A673 (cell line): ENCODE measurements at regions not wholly inside any gene's neighbourhood (a gene's known extent, or its start where the extent isn't known, plus 50 kb on each side); places are given as distances from the start of the nearest gene placed in this dataset.

ENCODE experiments used
- BruUV-seq: library from RNA; stranded (reverse); fragments of 400-500 nt; replicated peaks from 2 replicates; lab custom pipeline; 2021; lab: Mats Ljungman, UMichigan
- CTCF ChIA-PET: fragments of 300-600 bp; sonication (Branson Sonifier 250); formaldehyde crosslinking; loops from one replicate; lab custom pipeline; 2022; ENCODE audit warnings: antibody characterized with exemption; lab: Charles Lee
- POLR2A ChIA-PET: fragments of 300-600 bp; sonication (Branson Sonifier 250); formaldehyde crosslinking; loops from one replicate; lab custom pipeline; 2022; ENCODE audit warnings: antibody characterized with exemption; ENCODE audit not compliant: low non-redundant PET; lab: Charles Lee
- DNase-seq: peaks from one replicate; pipeline ENCODE4 v3.0.0-alpha.2; 2015; ENCODE audit warnings: low spot score
- H3K27ac ChIP-seq: fragments of 200-600 bp; sonication (generic); 2 replicates; pipeline ENCODE4 v1.5.1; 2016; ENCODE audit warnings: mixed run types, low read depth, mild to moderate bottlenecking, mixed read lengths, antibody characterized with exemption, low read length; ENCODE audit not compliant: poor library complexity, severe bottlenecking
- H3K27me3 ChIP-seq: fragments of 200-600 bp; sonication (generic); replicated peaks from 2 replicates; pipeline ENCODE4 v1.6.1; 2017; ENCODE audit warnings: mixed run types, low read depth, mild to moderate bottlenecking, mixed read lengths, antibody characterized with exemption, low read length; ENCODE audit not compliant: insufficient read depth, poor library complexity
- H3K36me3 ChIP-seq: fragments of 200-600 bp; sonication (generic); 2 replicates; pipeline ENCODE4 v1.6.1; 2016; ENCODE audit warnings: mixed run types, mild to moderate bottlenecking, mixed read lengths, antibody characterized with exemption, low read length; ENCODE audit not compliant: insufficient read depth, poor library complexity, severe bottlenecking
- H3K4me1 ChIP-seq: fragments of 200-600 bp; sonication (generic); 2 replicates; pipeline ENCODE4 v1.6.1; 2017; ENCODE audit warnings: mixed run types, mild to moderate bottlenecking, mixed read lengths, antibody characterized with exemption, low read length; ENCODE audit not compliant: insufficient read depth, poor library complexity, severe bottlenecking
- H3K4me3 ChIP-seq: fragments of 200-600 bp; sonication (generic); 2 replicates; pipeline ENCODE4 v1.5.1; 2016; ENCODE audit warnings: low read depth, mixed run types, mild to moderate bottlenecking, mixed read lengths, low read length; ENCODE audit not compliant: poor library complexity, severe bottlenecking
- H3K9me3 ChIP-seq: fragments of 200-600 bp; sonication (generic); 2 replicates; pipeline ENCODE4 v1.6.1; 2016; ENCODE audit warnings: mixed run types, low read depth, mild to moderate bottlenecking, mixed read lengths, antibody characterized with exemption, low read length; ENCODE audit not compliant: poor library complexity, severe bottlenecking
- CTCF ChIP-seq: fragments of 300-800, 200-600 bp; sonication (generic); conservative IDR thresholded peaks from 2 replicates; pipeline ENCODE4 v1.5.1; 2017; ENCODE audit warnings: low read depth, mild to moderate bottlenecking, antibody characterized with exemption, low read length, moderate library complexity, mixed read lengths
- EZH2 ChIP-seq: fragments of 200-600 bp; sonication (generic); IDR thresholded peaks from 2 replicates; pipeline ENCODE4 v1.6.1; 2017; ENCODE audit warnings: borderline replicate concordance, low read depth, mild to moderate bottlenecking, mixed read lengths, antibody characterized with exemption, low read length; ENCODE audit not compliant: poor library complexity, severe bottlenecking
- intact Hi-C: fragments of 100-400 bp; cut with micrococcal nuclease; formaldehyde crosslinking; loops from one replicate; pipeline ENCODE4 v1.10.0; 2022; ENCODE audit not compliant: unreplicated experiment

GRCh38 chr16:49051576-49051975 is 230.1 kb downstream of the CBLN1 start:
- H3K27ac ChIP-seq, result no peak overlapping the region
- no peaks in the 10 kb centered on the region for H3K36me3 ChIP-seq
- ChIA-PET POLR2A (no interaction called here), CTCF (no interaction called here)
- TF ChIP-seq CTCF, result no peak
- TF ChIP-seq EZH2, result no peak
- H3K4me3 ChIP-seq, result no peak overlapping the region
- intact Hi-C loops, result no loop called here
- H3K27me3 ChIP-seq, result peaks cover 4% of the 10 kb centered on the region
- H3K4me1 ChIP-seq, result no peaks in the 10 kb centered on the region
- H3K9me3 ChIP-seq, result no peaks in the 10 kb centered on the region
- no peak for DNase-seq
- BruUV-seq, result no TSS peak

- peaks cover 4% of the 10 kb centered on the region for H3K27me3 ChIP-seq
- no peak overlapping the region for H3K4me3 ChIP-seq
- no peaks in the 10 kb centered on the region for H3K9me3 ChIP-seq
- DNase-seq, result no peak
- H3K36me3 ChIP-seq, result no peaks in the 10 kb centered on the region
- no peaks in the 10 kb centered on the region for H3K4me1 ChIP-seq
- ChIA-PET POLR2A (no interaction called here), CTCF (no interaction called here)
- no TSS peak for BruUV-seq
- intact Hi-C loops, result no loop called here
- TF ChIP-seq CTCF, result no peak
- no peak overlapping the region for H3K27ac ChIP-seq
These were observed 231.0 kb downstream of the CBLN1 start for GRCh38 chr16:49050607-49051006.

GRCh38 chr16:49049644-49050043 is 232.0 kb downstream of the CBLN1 start:
- Histone ChIP-seq H3K36me3 (no peaks in the 10 kb centered on the region), H3K27ac (no peak overlapping the region), H3K4me3 (no peak overlapping the region), H3K27me3 (peaks cover 4% of the 10 kb centered on the region), H3K9me3 (no peaks in the 10 kb centered on the region), H3K4me1 (no peaks in the 10 kb centered on the region)
- no peak for TF ChIP-seq EZH2
- TF ChIP-seq CTCF, result no peak
- CTCF ChIA-PET, result no interaction called here
- no TSS peak for BruUV-seq
- intact Hi-C loops, result no loop called here
- no peak for DNase-seq
- POLR2A ChIA-PET, result no interaction called here
